SH-SY5Y (cell line): ENCODE measurements at regions not wholly inside any gene's neighbourhood (a gene's known extent, or its start where the extent isn't known, plus 50 kb on each side); places are given as distances from the start of the nearest gene placed in this dataset.

Experiments
- GATA2 ChIP-seq: IDR thresholded peaks from 2 replicates; pipeline ENCODE4 v1.6.1; 2011; ENCODE audit warnings: mild to moderate bottlenecking, low read depth, low read length
- GATA3 ChIP-seq: IDR thresholded peaks from 2 replicates; pipeline ENCODE4 v1.6.1; 2011; ENCODE audit warnings: low read depth, mild to moderate bottlenecking, low read length, moderate library complexity

DNA sequence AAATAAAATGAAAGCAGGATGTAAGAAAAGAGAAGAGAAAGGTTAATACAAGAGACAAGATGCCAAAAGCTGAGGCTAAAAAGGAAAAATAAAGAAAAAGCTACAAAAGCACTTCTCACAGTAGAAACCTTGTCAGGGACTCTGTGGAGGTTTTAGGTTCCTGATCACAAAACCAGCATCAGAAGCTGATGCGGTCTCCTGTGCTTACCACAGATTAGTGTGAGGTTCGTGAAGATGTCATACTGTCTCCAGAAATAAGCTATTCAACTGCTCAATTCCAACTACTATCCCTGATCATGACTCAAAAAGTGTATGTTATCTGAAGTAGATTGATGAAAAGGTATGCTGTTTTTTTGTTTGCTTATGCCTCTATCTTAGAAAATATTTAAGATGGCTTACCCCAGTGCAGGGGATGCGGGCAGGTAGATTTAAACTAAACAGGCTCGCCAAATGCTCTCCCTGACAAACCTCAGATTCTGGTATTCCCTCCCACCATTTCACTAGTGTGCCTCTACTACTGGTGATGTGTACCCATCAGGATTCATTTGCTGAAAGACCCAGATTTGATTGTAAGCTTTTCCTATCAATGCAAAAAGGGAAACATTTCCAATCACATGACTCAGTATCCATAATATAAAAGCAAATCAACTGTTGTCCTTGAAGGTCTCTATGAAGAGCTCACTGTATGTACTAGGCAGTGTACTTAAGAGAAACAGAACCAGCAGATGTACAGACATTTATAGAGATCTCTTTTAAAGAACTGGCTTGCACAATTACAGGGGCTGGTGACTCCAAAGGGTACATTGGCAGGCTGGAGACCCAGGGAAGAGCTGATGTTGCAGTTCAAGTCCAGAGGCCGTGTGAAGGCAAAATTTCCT, 169.5 kb upstream of the FOXN3 start:
- TF ChIP-seq GATA2 (no peak), GATA3 (no peak)

DNA sequence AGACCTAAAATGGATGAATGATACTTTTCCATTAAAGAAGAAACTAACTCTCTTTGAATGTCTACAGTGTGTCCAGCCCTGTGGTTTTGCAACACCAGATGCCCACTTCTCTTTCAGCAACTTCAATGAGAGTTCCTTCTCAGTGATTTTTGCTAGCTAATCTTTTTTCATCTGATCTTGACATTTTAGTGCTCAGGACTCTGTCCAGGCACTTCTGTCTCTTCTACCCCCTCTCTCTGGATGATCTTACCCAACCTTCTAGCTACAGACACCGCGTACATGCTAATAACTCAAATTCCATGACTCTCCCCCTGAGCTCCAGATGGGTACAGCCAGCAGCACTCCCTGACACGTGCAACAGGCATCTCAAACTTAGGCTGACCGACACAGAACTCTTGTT, 161.1 kb upstream of the FOXN3 start:
- TF ChIP-seq GATA3: no peak
- TF ChIP-seq GATA2: no peak

DNA sequence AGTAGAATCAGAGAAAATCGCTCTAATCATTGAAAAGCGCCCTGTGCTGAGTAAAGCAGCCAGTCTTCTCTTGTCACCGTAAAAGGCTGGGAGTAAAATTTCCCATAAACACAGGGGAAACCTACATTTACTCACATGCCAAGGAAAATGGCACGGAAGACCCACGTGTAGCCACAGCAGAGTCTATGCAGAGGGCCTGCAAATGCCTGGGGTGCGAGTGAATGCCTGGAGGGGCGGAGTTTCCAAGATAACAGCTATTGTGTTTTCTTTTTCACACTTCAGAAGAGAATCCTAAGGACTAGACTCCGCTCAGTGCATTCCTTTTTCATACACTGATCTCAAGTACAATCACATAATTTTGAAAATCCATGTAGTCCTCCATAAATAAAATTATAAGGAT, 159.9 kb upstream of the FOXN3 start:
- no peak for TF ChIP-seq GATA3

DNA sequence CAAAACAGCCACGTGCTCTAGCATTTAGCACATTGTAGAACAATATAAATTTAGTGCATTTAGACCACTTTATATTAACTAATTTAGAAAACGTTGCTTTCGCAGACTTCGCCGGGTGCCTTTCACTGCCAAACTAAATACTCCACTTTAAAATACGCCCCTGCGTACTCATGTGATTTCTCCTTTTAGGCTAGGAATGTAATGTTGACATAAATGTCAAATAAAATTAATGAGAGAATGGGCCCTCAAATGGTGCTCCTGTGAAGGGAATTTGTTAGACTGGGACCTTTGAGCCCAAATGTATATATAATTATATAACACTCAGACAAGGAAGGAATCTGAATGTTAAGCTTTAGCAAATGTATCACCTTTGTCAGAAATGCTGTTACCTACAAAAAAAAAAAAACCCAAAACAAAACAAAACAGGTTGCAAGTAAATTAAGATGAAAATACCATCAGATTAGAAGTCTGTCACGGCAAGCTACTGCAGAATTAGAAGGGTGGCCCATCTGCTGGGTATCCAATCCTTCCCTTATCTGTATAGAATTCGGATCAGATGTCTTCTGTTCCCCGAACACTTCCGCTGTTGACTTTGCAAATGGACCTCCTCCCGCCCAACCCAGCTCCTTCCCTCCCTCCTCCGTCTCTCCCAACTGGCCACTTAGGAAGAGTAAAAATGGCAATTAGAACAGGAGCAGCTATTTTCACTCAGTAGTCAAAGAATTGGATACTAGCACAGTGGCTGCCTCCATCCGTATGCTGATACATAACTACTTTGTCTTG, 159.3 kb upstream of the FOXN3 start:
- TF ChIP-seq GATA2 (no peak), GATA3 (no peak)

- TF ChIP-seq GATA3 (no peak), GATA2 (no peak)
Observed at GRCh38 chr14:89575386-89576061, 158.5 kb upstream of the FOXN3 start.

DNA sequence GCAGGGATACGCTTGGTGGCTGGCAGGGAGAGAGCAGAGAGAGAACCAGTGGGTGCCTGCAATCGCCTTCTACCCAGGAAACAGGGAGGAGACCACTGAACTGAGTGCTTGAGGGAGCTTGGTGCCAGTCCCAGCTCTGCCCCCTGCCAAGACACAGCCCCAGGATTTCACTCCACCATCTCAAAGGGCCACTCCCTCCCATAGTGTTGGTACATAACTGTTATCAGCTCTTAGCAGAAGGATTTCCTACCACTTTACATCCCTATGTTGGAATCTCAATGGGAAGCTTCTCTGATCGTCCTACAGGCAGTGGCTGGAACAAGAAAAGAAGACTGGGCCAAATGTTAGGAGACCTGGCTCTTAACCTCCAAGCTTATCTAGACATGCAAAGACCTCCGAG, 157.4 kb upstream of the FOXN3 start:
- no peak for TF ChIP-seq GATA3
- no peak for TF ChIP-seq GATA2

DNA sequence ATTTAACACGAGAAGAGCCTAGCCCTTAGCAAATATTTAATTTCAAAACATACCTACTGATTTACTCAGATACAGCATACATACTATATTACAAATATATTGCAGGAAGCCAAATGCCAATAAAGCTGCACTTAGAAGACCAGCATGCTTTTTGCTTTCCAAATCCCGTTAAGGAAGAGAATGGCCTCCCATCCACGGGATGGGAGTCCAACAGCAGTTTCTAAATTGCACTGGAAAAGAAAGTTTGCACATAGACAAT, 156.3 kb upstream of the FOXN3 start:
- TF ChIP-seq GATA3 (no peak), GATA2 (no peak)

DNA sequence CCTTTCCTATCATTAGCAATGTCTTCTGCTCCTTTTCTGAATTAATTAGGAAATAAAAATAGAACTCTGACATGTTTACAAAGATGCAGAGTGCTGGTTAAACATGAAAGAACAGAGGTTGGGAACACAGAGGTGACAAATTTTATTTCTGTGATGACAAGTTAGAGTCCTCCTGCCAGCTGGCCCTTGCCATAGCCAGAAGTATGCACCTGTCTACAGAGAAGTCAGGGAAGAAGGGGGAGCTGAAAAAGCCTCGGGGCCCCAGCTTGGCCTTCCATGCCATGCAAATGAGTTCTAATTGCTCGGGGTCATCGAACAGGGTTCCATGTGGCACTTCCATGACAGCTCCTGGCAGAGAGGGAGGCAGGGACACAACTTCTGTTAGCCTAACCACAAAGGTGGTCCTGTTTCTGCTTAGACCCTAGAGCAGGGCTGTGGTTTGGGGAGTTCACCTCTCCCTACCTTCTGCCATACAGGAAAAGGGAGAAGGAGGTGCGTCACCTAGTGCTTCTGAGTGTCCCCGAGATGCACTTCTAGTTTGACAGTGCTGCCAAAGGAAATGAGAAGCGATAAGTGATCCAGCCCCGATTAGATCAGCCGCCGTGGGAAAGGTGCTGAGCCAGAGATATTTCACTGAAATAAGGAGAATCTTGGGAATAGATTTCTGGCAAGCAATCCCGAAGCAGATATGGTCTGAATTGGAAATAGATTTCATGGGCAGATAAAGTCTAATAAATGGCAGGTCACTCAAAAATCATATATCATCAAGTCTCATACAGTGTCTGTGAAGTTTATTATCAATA, 155.8 kb upstream of the FOXN3 start:
- TF ChIP-seq GATA2 (no peak), GATA3 (no peak)

DNA sequence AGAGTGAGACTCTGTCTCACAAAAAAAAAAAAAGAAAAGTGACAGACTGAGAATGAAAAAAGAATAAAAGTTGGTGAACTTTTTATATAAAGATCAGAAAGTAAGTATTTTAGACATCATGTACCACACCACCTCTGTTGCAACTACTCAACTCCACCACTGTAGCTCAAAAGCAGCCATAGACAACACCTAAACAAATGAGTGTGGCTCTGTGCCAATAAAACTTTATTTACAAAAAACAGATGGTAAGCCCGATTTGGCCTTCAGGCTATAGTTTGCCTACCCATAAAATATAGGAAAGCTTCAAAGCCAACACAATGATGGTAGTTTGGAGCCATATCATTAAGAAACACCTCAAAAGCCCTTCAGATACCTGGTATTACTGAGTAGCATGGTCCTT, 154.5 kb upstream of the FOXN3 start:
- TF ChIP-seq GATA2: no peak
- no peak for TF ChIP-seq GATA3

GRCh38 chr14:89566644-89567415, 149.8 kb upstream of the FOXN3 start:
- no peak for TF ChIP-seq GATA3
- no peak for TF ChIP-seq GATA2

- no peak for TF ChIP-seq GATA3
- TF ChIP-seq GATA2: no peak
Observed at GRCh38 chr14:89566180-89566579, 149.1 kb upstream of the FOXN3 start.

- peak; percentile 23; the same call in 1 of the 2 replicates for TF ChIP-seq GATA2
- 0 out of 2 replicates have a peak, but pooled peaks have one; percentile 19 for TF ChIP-seq GATA3
Observed at GRCh38 chr14:89565607-89566006, 148.6 kb upstream of the FOXN3 start.

- TF ChIP-seq GATA2: no peak
- no peak for TF ChIP-seq GATA3
Observed at GRCh38 chr14:89564989-89565388, 148.0 kb upstream of the FOXN3 start.
